Smooth muscle cell (in vitro differentiated cells): ENCODE measurements at regions not wholly inside any gene's neighbourhood (a gene's known extent, or its start where the extent isn't known, plus 50 kb on each side); places are given as distances from the start of the nearest gene placed in this dataset.
"Not testable (repeated sequence)": the region's sequence is repeated elsewhere in the genome, so short reads cannot be mapped to it uniquely, and the experiment has no call there.

Experiments
- DNase-seq: peaks from one replicate; lab custom pipeline; 2025; ENCODE audit not compliant: unreplicated experiment; lab: John Stamatoyannopoulos, UW
- H2AFZ ChIP-seq: fragments of 200-600 bp; sonication (generic); 2 replicates; pipeline ENCODE4 v1.6.0; 2016; ENCODE audit warnings: antibody characterized with exemption, low read depth, mild to moderate bottlenecking
- H3F3A ChIP-seq: fragments of 200-600 bp; sonication (generic); 2 replicates; pipeline ENCODE4 v1.6.0; 2017; ENCODE audit warnings: antibody characterized with exemption, low read depth
- H3K27ac ChIP-seq: fragments of 200-600 bp; sonication (generic); 2 replicates; pipeline ENCODE4 v1.5.1; 2016; ENCODE audit warnings: low read depth, mild to moderate bottlenecking
- H3K27me3 ChIP-seq: fragments of 200-600 bp; sonication (generic); 2 replicates; pipeline ENCODE4 v1.6.1; 2016; ENCODE audit warnings: low read depth, mild to moderate bottlenecking
- H3K36me3 ChIP-seq: fragments of 200-600 bp; sonication (generic); 2 replicates; pipeline ENCODE4 v1.5.1; 2016; ENCODE audit warnings: low read depth
- H3K4me1 ChIP-seq: fragments of 200-600 bp; sonication (generic); 2 replicates; pipeline ENCODE4 v1.5.1; 2016; ENCODE audit warnings: low read depth
- H3K4me2 ChIP-seq: fragments of 200-600 bp; sonication (generic); 2 replicates; pipeline ENCODE4 v1.6.0; 2016; ENCODE audit warnings: mild to moderate bottlenecking
- H3K4me3 ChIP-seq: fragments of 200-600 bp; sonication (generic); 2 replicates; pipeline ENCODE4 v1.5.1; 2016; ENCODE audit warnings: mild to moderate bottlenecking
- H3K79me2 ChIP-seq: fragments of 200-600 bp; sonication (generic); 2 replicates; pipeline ENCODE4 v1.6.0; 2016; ENCODE audit warnings: low read depth, mild to moderate bottlenecking
- H3K9ac ChIP-seq: fragments of 200-600 bp; sonication (generic); 2 replicates; pipeline ENCODE4 v1.6.0; 2016; ENCODE audit warnings: low read depth
- H3K9me3 ChIP-seq: fragments of 200-600 bp; sonication (generic); replicated peaks from 2 replicates; pipeline ENCODE4 v1.5.1; 2016; ENCODE audit warnings: low read depth
- H4K20me1 ChIP-seq: fragments of 200-600 bp; sonication (generic); 2 replicates; pipeline ENCODE4 v1.6.0; 2016; ENCODE audit warnings: low read depth
- CTCF ChIP-seq: fragments of 200-600 bp; sonication (generic); IDR thresholded peaks from 2 replicates; pipeline ENCODE4 v1.5.1; 2017; ENCODE audit warnings: borderline replicate concordance, mild to moderate bottlenecking, antibody characterized with exemption; ENCODE audit not compliant: insufficient read depth, poor library complexity, severe bottlenecking
- WGBS: methylation state at CpG from one replicate; pipeline ENCODE4 v1.1.7; 2016; ENCODE audit warnings: low lambda C conversion rate; 5-methylcytosine and 5-hydroxymethylcytosine counted together

- Histone ChIP-seq H3K36me3 (no peaks in the 10 kb centered on the region), H3F3A (no peaks in the 10 kb centered on the region), H3K9ac (no peak overlapping the region), H2AFZ (no peak overlapping the region), H3K4me1 (no peaks in the 10 kb centered on the region), H3K79me2 (no peaks in the 10 kb centered on the region), H3K4me3 (no peak overlapping the region), H3K27ac (no peak overlapping the region), H4K20me1 (no peaks in the 10 kb centered on the region), H3K27me3 (peaks cover 11% of the 10 kb centered on the region), H3K9me3 (no peaks in the 10 kb centered on the region), H3K4me2 (no peak overlapping the region)
- DNase-seq = no peak
- TF ChIP-seq CTCF = no peak
- WGBS = 87% methylated on average over 1 of the region's 1 CpG
Observed at GRCh38 chr3:36635731-36636130, 128.6 kb downstream of the DCLK3 start.

GRCh38 chr3:36633897-36634296 is 130.5 kb downstream of the DCLK3 start:
- H3K79me2 ChIP-seq, H3K27ac ChIP-seq, H3F3A ChIP-seq, H3K4me3 ChIP-seq, H2AFZ ChIP-seq, H3K9ac ChIP-seq, H3K36me3 ChIP-seq, DNase-seq, H3K4me2 ChIP-seq, H3K27me3 ChIP-seq, H3K4me1 ChIP-seq, H3K9me3 ChIP-seq, H4K20me1 ChIP-seq: not testable (repeated sequence)
- WGBS = 97% methylated on average over 26 of the region's 39 CpGs

GRCh38 chr3:36633060-36633459 is 131.3 kb downstream of the DCLK3 start:
- no peak for DNase-seq
- no peaks in the 10 kb centered on the region for H3K79me2 ChIP-seq
- no peak overlapping the region for H3K4me3 ChIP-seq
- no peaks in the 10 kb centered on the region for H4K20me1 ChIP-seq
- TF ChIP-seq CTCF = no peak
- H3K4me1 ChIP-seq = no peaks in the 10 kb centered on the region
- no peaks in the 10 kb centered on the region for H3K36me3 ChIP-seq
- 98% methylated on average over 5 of the region's 5 CpGs for WGBS
- no peak overlapping the region for H3K9ac ChIP-seq
- H2AFZ ChIP-seq = no peak overlapping the region
- no peak overlapping the region for H3K27ac ChIP-seq
- H3K9me3 ChIP-seq = no peaks in the 10 kb centered on the region
- no peaks in the 10 kb centered on the region for H3K27me3 ChIP-seq
- H3K4me2 ChIP-seq = no peak overlapping the region
- H3F3A ChIP-seq = no peaks in the 10 kb centered on the region

- no peak overlapping the region for H3K27ac ChIP-seq
- no peak overlapping the region for H2AFZ ChIP-seq
- H3K9me3 ChIP-seq = no peaks in the 10 kb centered on the region
- H3K4me2 ChIP-seq = no peak overlapping the region
- H4K20me1 ChIP-seq = no peaks in the 10 kb centered on the region
- H3K36me3 ChIP-seq = no peaks in the 10 kb centered on the region
- H3K79me2 ChIP-seq = no peaks in the 10 kb centered on the region
- H3F3A ChIP-seq = no peaks in the 10 kb centered on the region
- H3K4me3 ChIP-seq = no peak overlapping the region
- no peak for TF ChIP-seq CTCF
- no peak overlapping the region for H3K9ac ChIP-seq
- H3K4me1 ChIP-seq = no peaks in the 10 kb centered on the region
- DNase-seq = no peak
- 77% methylated on average over 4 of the region's 4 CpGs for WGBS
- no peaks in the 10 kb centered on the region for H3K27me3 ChIP-seq
Observed at GRCh38 chr3:36631549-36631948, 132.8 kb downstream of the DCLK3 start.
